Type B pancreatic cell (in vitro differentiated cells): ENCODE measurements at regions not wholly inside any gene's neighbourhood (a gene's known extent, or its start where the extent isn't known, plus 50 kb on each side); places are given as distances from the start of the nearest gene placed in this dataset.

ENCODE experiments used
- DNase-seq: peaks from one replicate; pipeline ENCODE4 v3.0.0; 2021; ENCODE audit warnings: mixed read lengths; ENCODE audit not compliant: unreplicated experiment; ENCODE audit errors: extremely low spot score
- H3K27ac Mint-ChIP-seq: 2 replicates; pipeline ENCODE4 v1.8.0; 2021; ENCODE audit warnings: mild to moderate bottlenecking, mixed read lengths
- H3K27me3 Mint-ChIP-seq: 2 replicates; pipeline ENCODE4 v1.8.0; 2021; ENCODE audit warnings: mixed read lengths
- H3K36me3 Mint-ChIP-seq: 2 replicates; pipeline ENCODE4 v1.8.0; 2021; ENCODE audit warnings: mixed read lengths
- H3K4me1 Mint-ChIP-seq: one replicate; pipeline ENCODE4 v1.8.0; 2021; ENCODE audit warnings: mixed read lengths; ENCODE audit not compliant: unreplicated experiment
- H3K4me3 Mint-ChIP-seq: 2 replicates; pipeline ENCODE4 v1.8.0; 2021; ENCODE audit warnings: mild to moderate bottlenecking, mixed read lengths
- H3K9me3 Mint-ChIP-seq: 2 replicates; pipeline ENCODE4 v1.8.0; 2021; ENCODE audit warnings: mixed read lengths
- CTCF ChIP-seq: fragments of 200-600 bp; sonication (generic); conservative IDR thresholded peaks from 2 replicates; pipeline ENCODE4 v1.5.0; 2021; ENCODE audit warnings: antibody characterized with exemption, mild to moderate bottlenecking

DNA sequence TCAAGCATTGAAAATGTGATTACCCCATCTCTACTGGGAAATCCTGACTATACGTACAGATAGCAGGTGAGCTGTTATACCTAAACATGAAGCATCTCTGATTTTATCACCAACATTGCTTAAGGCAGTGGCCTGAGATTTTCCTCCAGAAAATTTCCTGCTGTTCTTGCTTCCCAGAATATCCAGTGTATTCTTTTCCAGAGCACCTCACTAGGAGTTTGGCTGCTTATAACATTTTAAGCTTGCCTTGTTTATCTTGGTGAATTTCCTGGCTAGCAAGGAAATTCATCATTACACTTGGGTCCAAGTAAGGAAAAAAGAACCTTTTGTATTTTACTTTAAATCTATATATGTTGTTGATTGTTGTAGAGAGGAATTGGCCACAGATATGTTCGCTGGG lies 73.0 kb upstream of the CLCN4 start:
- Mint-ChIP-seq H3K4me3 (no peak overlapping the region), H3K27me3 (no peaks in the 10 kb centered on the region), H3K9me3 (no peaks in the 10 kb centered on the region), H3K36me3 (peaks cover 4% of the 10 kb centered on the region), H3K4me1 (no peaks in the 10 kb centered on the region), H3K27ac (no peak overlapping the region)
- no peak for DNase-seq
- TF ChIP-seq CTCF = no peak

DNA sequence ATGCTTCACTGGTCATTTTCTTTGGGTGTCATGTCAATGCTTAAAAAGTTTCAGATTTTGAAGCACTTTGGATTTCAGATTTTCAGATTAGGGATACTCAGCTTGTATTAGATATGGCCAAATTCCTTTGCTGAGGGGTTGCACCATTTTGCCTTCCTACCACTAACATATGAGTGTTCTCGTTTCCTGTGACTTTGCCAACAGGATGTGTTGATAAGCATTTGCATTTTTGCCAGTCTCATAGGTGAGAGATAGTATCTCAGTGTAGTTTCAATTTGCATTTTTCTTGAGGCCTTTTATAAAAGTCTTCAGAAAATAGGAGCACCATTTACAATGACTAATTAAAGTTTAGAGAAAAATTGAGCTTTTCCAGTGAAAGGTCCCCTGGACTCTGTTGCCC lies 71.6 kb upstream of the CLCN4 start:
- H3K4me1 Mint-ChIP-seq = no peaks in the 10 kb centered on the region
- H3K36me3 Mint-ChIP-seq = peaks cover 6% of the 10 kb centered on the region
- no peak for TF ChIP-seq CTCF
- H3K27me3 Mint-ChIP-seq = no peaks in the 10 kb centered on the region
- H3K9me3 Mint-ChIP-seq = no peaks in the 10 kb centered on the region
- no peak overlapping the region for H3K27ac Mint-ChIP-seq
- no peak overlapping the region for H3K4me3 Mint-ChIP-seq
- no peak for DNase-seq

DNA sequence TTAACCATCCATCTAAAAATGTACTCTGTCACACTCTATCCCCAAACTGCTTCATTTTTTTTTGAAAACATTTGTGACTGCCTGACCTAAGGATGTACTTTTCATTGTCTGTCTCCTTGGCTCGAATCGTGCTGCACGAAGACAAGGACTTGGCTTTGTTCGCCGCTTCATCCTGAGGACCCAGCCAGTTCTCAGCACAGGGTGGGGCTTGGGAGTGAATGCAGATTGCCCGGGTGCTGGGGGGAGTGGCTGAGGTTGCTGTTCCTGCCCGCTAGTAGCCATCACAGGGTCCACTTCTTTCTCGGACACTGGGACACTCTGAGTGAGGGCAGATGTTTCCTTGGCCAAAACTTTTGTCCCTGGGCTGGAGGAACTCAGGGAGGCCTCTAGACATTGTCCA lies 70.1 kb upstream of the CLCN4 start:
- peaks cover 13% of the 10 kb centered on the region for H3K36me3 Mint-ChIP-seq
- H3K4me3 Mint-ChIP-seq = no peak overlapping the region
- H3K27me3 Mint-ChIP-seq = no peaks in the 10 kb centered on the region
- H3K9me3 Mint-ChIP-seq = no peaks in the 10 kb centered on the region
- no peak overlapping the region for H3K27ac Mint-ChIP-seq
- H3K4me1 Mint-ChIP-seq = no peaks in the 10 kb centered on the region
- TF ChIP-seq CTCF = no peak
- DNase-seq = no peak

DNA sequence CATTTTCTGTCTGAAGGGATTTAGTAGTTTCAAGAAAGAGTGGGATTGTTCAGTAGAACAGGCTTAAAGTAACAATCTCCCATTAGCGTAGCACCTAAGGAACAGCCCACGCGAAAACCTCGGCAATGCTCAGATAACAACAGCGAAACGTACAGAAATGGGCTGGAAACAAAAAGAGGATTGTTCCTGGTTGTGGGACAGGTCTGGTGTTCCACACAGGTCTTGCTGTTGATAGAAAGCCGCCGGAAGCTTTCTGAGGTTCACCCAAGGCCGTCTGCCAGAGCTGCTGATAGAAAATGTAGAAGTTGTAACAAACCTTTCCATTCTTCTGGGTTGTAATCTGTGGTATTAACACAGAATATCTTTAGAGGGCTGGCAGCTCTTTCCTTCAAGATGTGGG lies 69.4 kb upstream of the CLCN4 start:
- no peak for TF ChIP-seq CTCF
- H3K27ac Mint-ChIP-seq = no peak overlapping the region
- peaks cover 15% of the 10 kb centered on the region for H3K36me3 Mint-ChIP-seq
- H3K9me3 Mint-ChIP-seq = no peaks in the 10 kb centered on the region
- no peak for DNase-seq
- no peaks in the 10 kb centered on the region for H3K27me3 Mint-ChIP-seq
- no peak overlapping the region for H3K4me3 Mint-ChIP-seq
- no peaks in the 10 kb centered on the region for H3K4me1 Mint-ChIP-seq

DNA sequence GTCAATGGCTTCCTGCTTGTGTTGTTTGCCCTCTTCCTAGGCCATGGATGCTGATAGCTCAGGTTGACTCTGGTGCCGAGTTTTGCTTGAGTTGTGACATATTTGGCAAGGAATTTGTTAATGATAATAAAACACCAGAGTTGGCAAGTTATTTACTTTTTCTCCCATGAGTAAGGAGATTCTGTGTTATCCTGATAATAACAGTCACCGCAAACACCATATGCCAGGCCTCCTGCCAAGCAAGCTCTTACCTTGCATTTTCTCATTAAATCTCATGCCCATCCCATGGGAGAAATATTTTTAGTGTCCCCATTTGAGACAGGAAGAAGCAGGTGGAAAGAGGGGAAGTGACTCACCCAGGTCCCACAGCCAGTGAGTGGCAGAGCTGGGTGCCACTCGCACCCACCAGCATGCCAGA lies 67.4 kb upstream of the CLCN4 start:
- Mint-ChIP-seq H3K27me3 (no peaks in the 10 kb centered on the region), H3K4me1 (no peaks in the 10 kb centered on the region), H3K36me3 (peaks cover 15% of the 10 kb centered on the region), H3K9me3 (no peaks in the 10 kb centered on the region), H3K4me3 (no peak overlapping the region), H3K27ac (no peak overlapping the region)
- no peak for TF ChIP-seq CTCF
- DNase-seq = no peak

- H3K27me3 Mint-ChIP-seq = no peaks in the 10 kb centered on the region
- no peak for TF ChIP-seq CTCF
- no peaks in the 10 kb centered on the region for H3K9me3 Mint-ChIP-seq
- H3K27ac Mint-ChIP-seq = no peak overlapping the region
- no peaks in the 10 kb centered on the region for H3K4me1 Mint-ChIP-seq
- H3K4me3 Mint-ChIP-seq = no peak overlapping the region
- DNase-seq = no peak
- H3K36me3 Mint-ChIP-seq = peaks cover 15% of the 10 kb centered on the region
Measured at GRCh38 chrX:10090319-10090718, 66.5 kb upstream of the CLCN4 start.
